HG03442 (cell line): ENCODE measurements at regions not wholly inside any gene's neighbourhood (a gene's known extent, or its start where the extent isn't known, plus 50 kb on each side); places are given as distances from the start of the nearest gene placed in this dataset.
"Not testable (repeated sequence)": the region's sequence is repeated elsewhere in the genome, so short reads cannot be mapped to it uniquely, and the experiment has no call there.

Experiments used
- ATAC-seq: cut with Tn5 transposase; IDR thresholded peaks from one replicate; pipeline ENCODE4 v1.9.1; 2021; ENCODE audit warnings: mild to moderate bottlenecking, moderate library complexity; ENCODE audit not compliant: unreplicated experiment

DNA sequence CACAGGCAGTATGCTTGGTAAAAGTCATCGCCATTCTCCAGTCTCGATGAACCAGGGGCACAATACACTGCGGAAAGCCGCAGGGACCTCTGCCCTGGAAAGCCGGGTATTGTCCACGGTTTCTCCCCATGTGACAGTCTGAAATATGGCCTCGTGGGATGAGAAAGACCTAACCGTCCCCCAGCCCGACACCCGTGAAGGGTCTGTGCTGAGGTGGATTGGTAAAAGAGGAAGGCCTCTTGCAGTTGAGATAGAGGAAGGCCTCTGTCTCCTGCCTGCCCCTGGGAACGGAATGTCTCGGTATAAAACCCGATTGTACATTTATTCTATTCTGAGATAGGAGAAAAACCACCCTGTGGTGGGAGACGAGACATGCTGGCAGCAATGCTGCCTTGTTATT, 149.1 kb downstream of the TMEM121 start:
- ATAC-seq: not testable (repeated sequence)

DNA sequence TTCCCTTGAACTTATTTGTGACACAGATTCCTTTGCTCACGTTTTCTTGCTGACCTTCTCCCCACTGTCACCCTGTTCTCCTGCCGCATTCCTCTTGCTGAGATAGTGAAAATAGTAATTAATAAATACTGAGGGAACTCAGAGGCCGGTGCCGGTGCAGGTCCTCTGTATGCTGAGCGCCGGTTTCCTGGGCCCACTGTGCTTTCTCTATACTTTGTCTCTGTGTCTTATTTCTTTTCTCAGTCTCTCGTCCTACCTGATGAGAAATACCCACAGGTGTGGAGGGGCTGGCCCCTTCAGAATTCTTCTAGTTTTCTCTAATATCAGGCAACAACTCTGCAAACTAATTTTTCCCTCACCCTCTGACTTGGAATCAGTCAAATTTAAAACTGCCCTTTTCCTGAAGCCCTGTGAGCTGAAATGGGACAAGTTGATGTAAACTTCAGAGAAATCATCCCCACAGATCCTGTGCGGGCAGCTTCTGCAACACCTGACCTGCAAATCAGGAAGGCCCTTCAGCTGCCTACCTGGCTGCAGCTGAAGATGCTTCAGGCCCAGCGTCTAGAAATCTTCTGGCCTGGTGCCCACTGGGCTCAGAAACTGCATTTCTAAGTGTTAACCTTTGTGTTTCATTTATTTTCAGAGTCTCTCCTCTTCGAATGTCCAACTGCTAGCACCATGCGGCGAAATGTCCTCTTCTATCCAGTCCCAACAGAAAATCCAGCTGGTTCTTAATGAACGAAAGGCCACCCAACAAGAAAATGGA, 149.7 kb downstream of the TMEM121 start:
- ATAC-seq: not testable (repeated sequence)

DNA sequence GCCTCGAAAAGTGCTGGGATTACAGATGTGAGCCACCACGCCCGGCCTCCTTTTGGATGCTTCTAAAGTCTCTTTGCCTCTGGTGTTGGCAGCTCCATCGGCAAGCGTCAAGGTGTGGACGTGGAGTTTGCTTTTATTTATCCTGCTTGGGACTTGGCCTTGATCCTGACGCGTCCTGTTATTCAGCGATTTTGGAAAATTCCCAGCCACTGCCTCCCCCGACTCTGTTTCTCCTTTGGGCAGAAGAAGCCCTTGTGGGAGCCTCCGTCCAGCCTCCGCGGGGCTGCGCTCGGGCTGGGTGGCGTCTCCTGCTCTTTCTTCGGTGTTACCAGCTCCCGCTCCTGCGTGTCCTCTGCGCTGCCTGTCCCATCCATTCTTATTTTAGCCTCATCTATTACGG, 151.7 kb downstream of the TMEM121 start:
- ATAC-seq: not testable (repeated sequence)

DNA sequence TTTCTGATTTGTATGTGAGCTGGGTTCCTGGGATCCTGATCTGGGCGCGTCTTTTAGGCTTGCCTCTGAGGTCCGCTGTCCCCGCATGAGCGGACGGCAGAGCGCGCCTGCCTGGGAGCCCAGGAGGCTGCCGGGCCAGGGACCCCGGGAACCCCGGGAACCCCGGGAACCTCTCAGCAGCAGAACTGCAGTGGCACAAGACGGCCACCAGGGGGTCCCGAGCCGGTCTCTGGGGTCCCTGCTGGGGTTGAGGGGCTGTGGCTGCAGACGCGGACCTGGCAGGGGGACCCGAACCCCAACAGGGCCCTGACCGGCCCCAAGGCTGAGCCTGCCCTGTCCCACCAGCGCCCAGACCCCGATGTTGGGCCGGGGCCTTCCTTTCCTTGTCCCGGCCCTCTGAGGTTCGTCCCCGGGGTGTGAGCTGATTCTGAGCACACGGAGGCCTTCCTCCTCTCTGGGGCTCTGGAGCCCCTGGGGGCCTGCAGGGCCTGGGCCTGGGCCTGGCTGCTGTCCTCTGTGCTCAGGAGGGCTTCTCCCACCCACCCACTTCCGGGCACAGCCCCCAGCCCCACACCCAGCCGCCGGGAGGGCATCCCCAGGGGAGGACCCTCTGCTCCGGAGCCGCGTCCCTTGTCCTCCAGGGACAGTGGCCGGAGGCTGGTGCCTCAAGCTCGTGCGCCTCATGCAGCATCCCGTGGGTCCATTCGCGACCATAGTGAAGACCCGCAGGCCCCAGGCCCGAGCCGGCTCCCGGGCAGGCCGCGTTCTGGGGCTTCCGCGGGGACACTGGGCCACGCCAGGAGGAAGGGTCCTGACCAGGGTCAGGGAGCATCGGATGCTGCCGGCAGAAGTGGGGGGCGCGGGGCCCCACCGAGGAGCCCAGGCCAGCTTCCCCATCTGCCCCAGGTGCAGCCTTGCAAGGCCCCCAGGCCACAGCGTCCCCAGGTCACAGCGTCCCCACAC, 152.9 kb downstream of the TMEM121 start:
- not testable (repeated sequence) for ATAC-seq

DNA sequence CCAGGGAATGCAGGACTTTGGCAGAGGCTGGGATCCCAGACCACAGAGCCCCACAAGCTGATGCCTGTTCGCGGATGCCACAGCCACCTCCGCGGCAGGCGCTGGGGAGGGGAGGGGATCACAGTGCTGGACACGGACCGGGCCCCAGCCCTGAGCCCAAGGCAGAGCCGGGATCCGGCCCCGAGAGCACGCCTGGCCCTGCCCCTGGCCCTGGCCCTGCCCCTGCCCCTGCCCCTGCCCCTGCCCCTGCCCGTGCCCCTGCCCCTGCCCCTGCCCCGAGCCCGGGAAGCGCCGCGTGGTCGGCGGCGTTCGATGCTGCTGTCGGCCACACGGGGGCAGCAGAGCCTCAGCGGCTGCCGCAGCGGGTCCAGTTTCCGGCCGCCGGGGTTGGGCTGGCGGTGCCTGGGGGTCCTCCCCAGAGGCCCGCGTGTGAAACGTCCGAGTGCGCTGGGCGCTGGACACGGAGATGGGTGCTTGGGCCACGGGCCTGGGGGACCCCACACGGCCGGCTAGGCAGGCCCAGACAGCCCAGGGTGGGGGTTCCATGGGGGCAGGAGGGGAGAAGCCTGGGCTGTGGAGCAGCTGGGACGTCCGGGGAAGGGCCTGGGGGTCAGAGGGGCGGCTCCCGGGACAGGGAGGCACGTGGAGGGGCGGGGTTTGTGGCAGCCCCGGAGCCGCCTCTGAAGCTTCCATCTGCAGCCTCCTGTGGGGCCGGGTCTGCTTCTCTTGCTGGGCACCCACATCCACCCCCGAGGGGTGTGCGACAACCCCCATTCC, 153.8 kb downstream of the TMEM121 start:
- ATAC-seq: peak; percentile 36

DNA sequence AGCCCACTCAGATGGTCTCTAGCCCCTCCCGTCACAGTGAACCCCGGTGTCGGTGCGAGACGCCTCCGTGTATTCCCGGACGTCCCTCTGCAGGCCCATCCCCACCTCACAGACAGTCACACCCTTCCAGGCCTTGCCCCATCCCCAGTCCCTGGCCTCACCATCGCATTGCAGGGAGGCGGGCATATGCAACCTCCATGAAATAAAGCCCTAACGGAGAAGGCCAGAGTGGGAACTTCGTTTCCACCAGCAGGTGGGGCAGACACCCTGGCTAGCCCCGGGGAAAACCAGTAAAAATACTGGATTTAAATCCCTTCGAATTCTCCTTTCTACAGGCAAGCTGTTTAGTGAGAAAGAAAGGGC, 154.3 kb downstream of the TMEM121 start:
- peak; percentile 33 for ATAC-seq

DNA sequence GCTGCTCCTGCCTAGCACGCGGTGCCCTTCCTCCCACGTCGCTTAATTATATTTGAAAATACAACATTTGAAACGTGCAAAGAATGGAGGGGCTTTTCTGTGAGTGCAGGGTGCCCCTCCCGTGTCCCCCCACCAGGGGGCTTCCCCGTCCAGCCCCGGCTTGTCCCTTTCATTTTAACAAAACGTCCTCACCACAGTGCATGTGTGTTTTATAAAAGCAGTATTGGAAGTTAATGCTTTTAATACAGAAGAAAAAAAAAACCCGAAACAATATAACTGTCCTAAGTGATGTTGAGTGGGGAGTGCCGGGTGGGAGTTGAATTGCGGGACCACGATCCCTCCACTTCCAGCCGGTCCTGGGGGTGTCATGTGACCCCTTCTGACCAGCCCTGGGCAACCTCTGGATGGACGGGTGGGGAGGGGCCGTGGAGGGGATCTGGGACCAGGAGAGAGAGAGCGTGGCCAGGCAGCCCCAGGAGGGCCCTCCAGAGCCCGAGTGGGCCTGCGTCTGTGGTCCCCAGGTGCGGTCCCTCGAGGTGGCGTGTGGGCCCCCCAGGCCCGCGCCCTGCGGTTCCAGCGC, 155.3 kb downstream of the TMEM121 start:
- not testable (repeated sequence) for ATAC-seq

DNA sequence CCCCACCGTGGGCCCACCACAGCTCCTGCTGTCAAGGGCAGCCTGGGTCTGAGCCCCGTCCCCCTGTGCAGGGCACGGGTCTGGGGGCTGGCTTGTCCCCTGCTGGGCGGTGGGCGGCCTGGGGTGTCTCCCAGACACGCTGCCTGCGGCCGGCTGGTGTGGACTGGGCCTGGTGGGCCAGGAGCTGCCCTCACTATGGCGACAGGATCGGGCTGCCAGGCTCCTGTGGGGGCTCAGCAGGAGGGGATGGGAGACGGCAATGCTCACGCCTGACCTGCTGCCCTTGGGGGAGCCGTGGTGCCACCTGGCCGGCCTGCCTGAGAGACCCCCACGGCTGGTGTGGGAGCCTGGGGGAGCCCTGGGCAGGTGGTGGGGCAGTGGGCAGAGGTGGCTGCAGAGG, 156.1 kb downstream of the TMEM121 start:
- ATAC-seq: not testable (repeated sequence)

DNA sequence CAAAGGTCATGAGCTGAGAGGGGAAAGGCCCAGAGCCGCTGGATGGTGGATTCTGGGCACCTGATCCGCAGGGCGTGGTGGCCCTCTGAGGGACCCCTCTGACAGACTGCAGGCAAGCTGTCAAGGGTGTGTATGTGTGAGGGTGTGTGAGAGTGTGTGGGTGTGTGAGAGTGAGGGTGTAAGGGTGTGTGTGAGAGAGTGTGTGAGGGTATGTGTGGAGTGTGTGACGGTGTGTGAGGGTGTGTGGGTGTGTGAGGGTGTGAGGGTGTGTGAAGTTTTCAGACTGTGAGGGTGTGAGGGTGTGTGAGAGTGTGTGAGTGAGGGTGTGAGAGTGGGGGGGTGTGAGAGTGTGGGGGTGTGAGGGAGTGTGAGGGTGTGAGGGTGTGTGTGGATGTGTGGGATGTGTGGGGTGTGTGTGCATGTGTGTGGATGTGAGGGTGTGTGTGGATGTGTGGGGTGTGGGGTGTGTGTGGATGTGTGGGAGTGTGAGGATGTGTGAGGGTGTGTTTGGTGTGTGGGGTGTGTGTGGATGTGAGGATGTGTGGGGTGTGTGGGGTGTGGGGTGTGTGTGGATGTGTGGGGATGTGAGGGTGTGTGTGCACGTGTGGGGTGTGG, 156.7 kb downstream of the TMEM121 start:
- ATAC-seq: no peak

DNA sequence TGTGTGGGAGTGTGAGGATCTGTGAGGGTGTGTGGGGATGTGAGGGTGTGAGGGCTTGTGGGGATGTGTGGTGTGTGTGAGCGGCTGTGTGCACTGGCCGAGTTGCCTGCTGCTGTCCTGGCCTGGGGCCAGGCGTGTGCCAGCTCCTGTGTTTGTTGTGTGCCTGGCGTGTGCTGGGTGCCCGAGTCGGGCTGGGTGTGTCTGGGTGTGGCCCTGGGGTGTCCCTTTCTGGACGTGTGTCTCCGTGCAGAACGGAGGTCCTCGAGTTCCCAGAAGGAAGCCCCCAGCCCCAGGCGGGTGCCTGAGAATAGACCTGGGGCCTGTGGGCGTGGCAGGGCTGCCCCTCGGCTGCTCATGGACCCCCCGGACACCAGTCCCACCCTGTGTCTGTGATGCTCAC, 157.7 kb downstream of the TMEM121 start:
- ATAC-seq: not testable (repeated sequence)

DNA sequence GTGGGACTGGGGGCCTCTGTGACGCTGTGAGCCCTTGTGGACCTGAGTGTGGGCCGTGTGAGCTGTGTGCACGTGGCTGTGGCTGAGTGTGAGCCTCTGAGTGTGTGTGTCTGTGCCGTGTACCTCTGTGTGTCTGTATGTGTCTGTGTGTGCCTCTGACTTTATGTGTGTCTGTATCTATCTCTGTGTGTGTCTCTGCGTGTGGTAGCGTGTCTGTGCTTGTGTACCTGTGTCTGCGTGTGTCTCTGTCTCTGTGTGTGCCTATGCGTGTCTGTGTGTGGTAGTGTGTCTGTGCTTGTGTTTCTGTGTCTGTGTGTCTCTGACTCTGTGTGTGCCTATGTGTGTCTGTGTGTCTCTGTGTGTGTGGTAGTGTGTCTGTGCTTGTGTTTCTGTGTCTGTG, 158.2 kb downstream of the TMEM121 start:
- not testable (repeated sequence) for ATAC-seq

DNA sequence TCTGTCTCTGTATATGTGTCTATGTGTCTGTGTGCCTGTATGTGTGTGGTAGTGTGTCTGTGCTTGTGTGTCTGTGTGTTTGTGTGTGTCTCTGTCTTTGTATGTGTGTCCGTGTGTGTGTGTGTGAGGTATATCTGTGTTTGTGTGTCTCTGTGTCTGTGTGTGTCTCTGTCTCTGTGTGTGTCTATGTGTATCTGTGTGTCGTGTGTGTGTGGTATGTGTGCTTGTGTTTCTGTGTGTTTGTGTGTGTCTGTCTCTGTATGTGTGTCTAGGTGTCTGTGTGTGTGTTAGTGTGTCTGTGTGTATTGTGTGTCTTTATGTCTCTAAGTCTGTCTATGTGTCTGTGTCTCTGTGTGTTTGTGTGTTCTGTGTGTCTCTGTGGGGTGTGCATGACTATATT, 158.6 kb downstream of the TMEM121 start:
- no peak for ATAC-seq

DNA sequence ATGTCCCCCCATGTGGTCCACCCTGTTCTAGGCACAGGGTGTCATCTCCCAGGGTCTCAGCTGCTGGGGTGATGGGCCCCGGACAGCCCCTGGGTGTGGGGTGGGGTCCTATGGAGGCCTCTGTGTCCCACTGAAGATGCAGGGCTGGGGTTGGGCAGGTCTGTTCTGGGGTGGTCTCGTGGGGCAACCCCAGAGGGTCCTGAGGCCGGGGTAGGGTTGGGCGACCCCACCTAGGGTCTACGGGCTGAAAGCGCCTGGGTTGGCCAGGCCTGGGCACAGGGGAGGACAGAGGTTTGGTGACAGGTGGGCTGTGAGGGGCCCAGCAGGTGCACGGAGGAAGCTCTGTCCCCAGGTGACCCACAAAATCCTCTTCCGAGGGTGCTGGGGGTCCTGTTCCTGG, 159.2 kb downstream of the TMEM121 start:
- not testable (repeated sequence) for ATAC-seq

DNA sequence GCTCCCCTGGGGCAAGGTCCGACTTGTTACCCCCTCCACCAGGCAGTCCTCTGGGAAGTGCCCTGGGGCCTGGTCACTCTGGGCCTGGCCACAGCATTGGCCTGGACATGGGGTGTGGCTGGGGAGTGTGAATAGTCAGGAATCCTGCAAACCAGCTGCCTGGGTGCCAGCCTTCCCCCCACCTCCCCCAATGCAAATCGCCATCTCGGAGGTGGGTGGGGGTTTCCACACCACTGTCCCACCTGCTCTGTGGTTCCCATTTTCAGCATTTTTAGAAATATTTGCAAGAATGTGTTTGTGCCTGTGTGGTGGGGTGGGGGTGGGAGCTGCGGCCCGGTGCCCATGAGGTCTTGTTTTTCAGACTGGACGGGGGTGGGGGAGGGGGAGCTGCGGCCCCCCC, 159.7 kb downstream of the TMEM121 start:
- ATAC-seq: peak; percentile 33

DNA sequence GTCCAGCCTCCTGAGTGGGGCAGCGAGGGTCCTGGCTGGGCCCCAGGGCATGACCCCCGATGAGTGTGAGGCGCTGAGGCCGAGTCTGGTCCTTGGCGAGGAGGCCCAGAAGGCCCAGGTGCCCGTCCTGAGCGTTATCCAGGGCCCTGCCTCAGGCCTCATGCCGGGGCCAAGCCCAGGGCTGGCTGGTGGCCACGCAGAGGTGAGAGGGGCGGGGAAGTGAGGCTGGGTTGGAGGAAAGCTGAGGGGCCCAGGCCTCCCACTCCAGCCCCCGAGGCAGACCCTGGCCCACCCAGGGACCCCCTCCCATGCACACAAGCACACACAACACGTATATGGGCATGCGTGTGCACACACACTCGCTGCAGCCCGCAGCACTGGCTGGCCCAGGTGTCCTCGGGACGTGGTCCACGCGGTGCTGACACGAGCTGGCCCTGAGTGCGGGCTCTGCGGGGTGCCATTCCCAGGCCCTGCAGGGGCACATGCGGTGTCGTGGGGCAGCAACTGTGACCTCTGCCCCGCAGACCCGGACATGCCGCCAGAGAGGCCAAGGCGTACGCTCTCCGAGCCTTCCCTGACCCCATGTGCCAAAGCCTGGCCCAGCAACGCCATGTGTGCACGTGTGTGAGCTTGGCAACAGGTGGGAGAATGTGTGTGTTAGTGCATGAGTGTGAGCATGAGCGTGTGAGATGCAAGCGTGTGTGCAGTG, 160.2 kb downstream of the TMEM121 start:
- ATAC-seq: not testable (repeated sequence)

DNA sequence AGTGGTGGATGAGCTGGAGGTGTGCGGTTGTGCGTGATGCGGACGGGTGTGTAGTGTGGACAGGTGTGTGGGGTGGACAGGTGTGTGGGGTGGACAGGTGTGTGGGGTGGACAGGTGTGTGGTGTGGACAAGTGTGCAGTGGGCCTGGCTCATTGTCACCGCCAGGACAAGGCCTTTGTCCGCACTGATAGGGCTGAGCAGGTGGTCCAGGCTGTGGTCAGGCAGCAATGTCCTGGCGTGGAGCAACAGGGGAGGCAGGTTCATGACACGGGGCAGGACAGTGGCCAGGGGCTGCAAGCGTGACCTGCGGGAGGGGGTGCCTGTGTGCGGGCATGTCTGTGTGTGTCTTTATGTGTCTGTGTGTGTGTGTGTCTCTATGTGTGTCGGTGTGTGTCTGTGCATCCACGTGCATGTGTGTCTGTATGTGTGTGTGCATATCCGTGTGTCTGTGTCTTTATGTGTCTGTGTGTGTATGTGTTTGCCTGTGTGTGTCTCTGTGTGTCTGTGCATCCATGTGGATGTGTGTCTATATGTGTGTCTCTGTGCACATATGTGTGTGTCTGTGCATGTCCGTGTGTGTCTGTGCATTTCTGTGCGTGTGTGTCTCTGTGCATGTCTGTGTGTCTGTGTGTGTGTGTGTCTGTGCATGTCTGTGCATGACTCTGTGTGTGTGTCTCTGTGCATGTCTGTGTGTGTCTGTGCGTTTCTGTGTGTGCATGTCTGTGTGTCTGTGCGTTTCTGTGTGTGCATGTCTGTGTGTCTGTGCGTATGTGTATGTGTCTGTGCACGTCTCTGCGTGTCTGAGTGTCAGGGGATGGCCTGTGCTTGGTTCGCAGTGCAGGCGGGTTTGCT, 161.0 kb downstream of the TMEM121 start:
- not testable (repeated sequence) for ATAC-seq

DNA sequence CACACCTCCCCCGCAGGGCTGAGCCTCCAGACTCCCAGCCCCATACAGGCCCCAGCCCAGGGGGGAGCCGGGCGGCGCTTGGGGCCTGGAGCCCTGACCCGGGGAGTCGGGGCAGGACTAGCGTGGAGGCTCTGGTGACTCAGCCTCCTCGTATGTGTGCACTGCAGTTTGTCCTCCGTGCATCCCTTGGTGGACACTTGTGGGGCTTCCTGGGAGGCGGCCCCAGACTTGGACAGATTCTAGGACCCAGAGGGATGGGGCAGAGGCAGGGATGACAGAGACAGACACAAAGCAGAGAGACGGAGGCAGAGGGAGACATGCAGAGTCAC, 161.6 kb downstream of the TMEM121 start:
- ATAC-seq: not testable (repeated sequence)

DNA sequence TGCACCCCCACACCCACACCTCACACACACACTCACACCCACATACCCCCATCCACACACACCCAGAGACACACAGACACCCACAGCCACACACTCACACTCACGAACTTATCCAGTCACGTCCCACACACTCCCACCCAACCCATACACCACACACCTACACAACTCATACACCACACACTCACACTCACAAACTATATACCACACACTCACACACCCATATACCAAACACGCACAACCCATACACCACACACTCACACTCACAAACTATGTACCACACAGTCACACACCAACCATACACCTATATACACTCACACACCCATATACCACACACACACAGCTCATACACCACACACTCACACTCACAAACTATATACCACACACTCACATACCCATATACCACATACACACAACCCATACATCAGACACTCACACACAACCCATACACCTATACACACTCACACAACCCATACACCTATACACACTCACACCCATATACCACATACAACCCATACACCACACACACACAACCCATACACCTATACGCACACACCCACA, 162.4 kb downstream of the TMEM121 start:
- ATAC-seq: not testable (repeated sequence)

DNA sequence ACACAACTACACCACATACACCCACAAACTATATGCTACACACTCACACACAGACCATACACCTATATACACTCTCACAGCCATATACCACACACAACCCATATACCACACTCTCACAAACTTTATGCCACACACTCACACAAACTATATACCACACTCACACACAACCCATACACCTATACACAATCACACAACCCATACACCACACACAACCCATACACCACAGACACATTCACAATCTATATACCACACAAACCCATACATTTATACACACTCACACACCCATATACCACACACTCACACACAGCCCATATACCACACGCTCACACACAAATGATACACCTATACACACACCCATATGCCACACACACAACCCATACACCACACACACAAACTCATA, 163.3 kb downstream of the TMEM121 start:
- no peak for ATAC-seq
